DLD1 (cell line): ENCODE measurements at regions not wholly inside any gene's neighbourhood (a gene's known extent, or its start where the extent isn't known, plus 50 kb on each side); places are given as distances from the start of the nearest gene placed in this dataset.

Experiments
- in situ Hi-C: cut with HindIII; loops from 2 replicates; pipeline ENCODE4 v1.10.0; 2017; ENCODE audit warnings: low sequenced_read_pairs

- in situ Hi-C loops = no loop called here
These were observed 396.5 kb downstream of the ANXA1 start for GRCh38 chr9:73548201-73548600.

- in situ Hi-C loops = no loop called here
These were observed 398.3 kb downstream of the ANXA1 start for GRCh38 chr9:73549991-73550390.

GRCh38 chr9:73553295-73553694 is 401.6 kb downstream of the ANXA1 start:
- in situ Hi-C loops = no loop called here

GRCh38 chr9:73558471-73558870 is 406.8 kb downstream of the ANXA1 start:
- in situ Hi-C loops = no loop called here

- in situ Hi-C loops = no loop called here
These were observed 413.4 kb downstream of the ANXA1 start for GRCh38 chr9:73565026-73565425.

GRCh38 chr9:73565833-73566465 is 414.3 kb downstream of the ANXA1 start:
- in situ Hi-C loops = no loop called here

GRCh38 chr9:73566627-73567026 is 415.0 kb downstream of the ANXA1 start:
- in situ Hi-C loops = no loop called here

- in situ Hi-C loops = no loop called here
These were observed 421.6 kb downstream of the ANXA1 start for GRCh38 chr9:73573235-73573634.

GRCh38 chr9:73575101-73576060 is 423.7 kb downstream of the ANXA1 start:
- in situ Hi-C loops = loop anchor here (5.0 kb wide), 1 partner anchor 33 kb away; no protein-coding TSS in a partner anchor

GRCh38 chr9:73577848-73578247 is 426.2 kb downstream of the ANXA1 start:
- in situ Hi-C loops = loop anchor here (5.0 kb wide), 1 partner anchor 36 kb away; no protein-coding TSS in a partner anchor

GRCh38 chr9:73579823-73580222 is 428.2 kb downstream of the ANXA1 start:
- in situ Hi-C loops = loop anchor here (5.0 kb wide), 1 partner anchor 38 kb away; no protein-coding TSS in a partner anchor

- in situ Hi-C loops = no loop called here
These were observed 431.9 kb downstream of the ANXA1 start for GRCh38 chr9:73583576-73583975.

- in situ Hi-C loops = no loop called here
These were observed 443.4 kb downstream of the ANXA1 start for GRCh38 chr9:73595036-73595545.

GRCh38 chr9:73596321-73596720 is 444.7 kb downstream of the ANXA1 start:
- in situ Hi-C loops = no loop called here

GRCh38 chr9:73597039-73597438 is 445.4 kb downstream of the ANXA1 start:
- in situ Hi-C loops = no loop called here

GRCh38 chr9:73597771-73598170 is 446.1 kb downstream of the ANXA1 start:
- in situ Hi-C loops = no loop called here

GRCh38 chr9:73609381-73609780 is 457.7 kb downstream of the ANXA1 start:
- in situ Hi-C loops = no loop called here

- in situ Hi-C loops = no loop called here
These were observed 459.4 kb downstream of the ANXA1 start for GRCh38 chr9:73611032-73611431.

- in situ Hi-C loops = no loop called here
These were observed 461.5 kb downstream of the ANXA1 start for GRCh38 chr9:73613092-73613701.

GRCh38 chr9:73615557-73615956 is 463.9 kb downstream of the ANXA1 start:
- in situ Hi-C loops = no loop called here

- in situ Hi-C loops = no loop called here
These were observed 465.9 kb downstream of the ANXA1 start for GRCh38 chr9:73617586-73617985.
